ENCODE measurements at regions not wholly inside any gene's neighbourhood (a gene's known extent, or its start where the extent isn't known, plus 50 kb on each side); places are given as distances from the start of the nearest gene placed in this dataset.

DNA sequence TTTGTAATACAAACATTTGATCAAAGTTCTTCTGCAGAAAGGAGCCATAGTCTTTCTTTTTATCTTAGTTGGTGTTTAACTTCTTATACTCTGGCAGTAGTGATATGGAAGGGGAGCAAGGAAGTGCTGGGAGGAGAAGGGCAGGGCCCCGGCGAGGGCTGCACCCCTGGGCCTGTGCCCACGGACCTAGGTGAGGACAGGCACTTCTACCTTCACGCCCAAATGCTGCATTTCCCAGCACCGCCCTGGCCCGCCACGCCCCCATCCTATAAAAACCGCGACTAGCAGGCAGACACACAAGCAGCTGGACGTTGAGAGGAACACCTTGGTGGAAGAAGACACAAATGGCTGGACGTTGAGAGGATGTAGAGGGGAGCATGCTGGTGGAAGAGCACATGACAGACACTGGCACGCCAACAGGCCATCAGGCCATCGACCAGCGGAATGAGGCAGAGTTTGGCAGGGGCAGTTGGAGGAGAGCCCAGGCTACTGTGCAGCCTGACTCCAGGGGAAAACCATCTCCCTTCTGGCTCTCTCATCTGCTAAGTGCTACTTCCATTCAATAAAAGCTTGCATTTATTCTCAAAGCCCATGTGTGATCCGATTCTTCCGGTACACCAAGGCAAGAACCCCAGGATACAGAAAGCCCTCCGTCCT is 81.5 kb upstream of the C9orf72 start:
- H3K4me2 ChIP-seq (ENCODE audit: low read length) = no peak overlapping the region
- no peaks in the 10 kb centered on the region for H3K27me3 ChIP-seq (ENCODE audit: low read depth, low read length)

DNA sequence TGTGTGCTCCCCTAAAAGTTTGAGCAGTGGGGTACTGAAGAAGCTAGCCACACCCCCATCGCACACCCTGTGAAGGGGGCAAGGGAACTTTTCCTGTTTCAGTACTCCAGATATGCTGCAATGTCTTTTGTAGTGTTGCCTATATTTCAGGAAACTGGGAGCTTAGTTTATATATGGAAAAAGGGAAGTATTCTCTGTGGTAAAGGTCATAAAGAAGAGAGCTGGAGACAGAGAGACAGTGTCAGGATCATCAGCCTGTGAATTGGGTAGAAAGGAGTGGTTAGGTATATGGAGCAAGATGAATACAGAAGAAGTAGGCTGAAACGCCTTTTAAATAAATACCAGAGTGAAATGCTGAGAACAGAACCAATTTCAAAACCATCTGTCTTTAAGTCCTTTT is 82.2 kb upstream of the C9orf72 start:
- no peaks in the 10 kb centered on the region for H3K79me2 ChIP-seq (ENCODE audit: low read length)
- no peak overlapping the region for H3K27ac ChIP-seq (ENCODE audit: low read length)
- TF ChIP-seq EZH2phosphoT487 (IDR thresholded peaks at IDR 0.05; ENCODE audit: low read depth) = no peak
- TF ChIP-seq, protein P1, sequence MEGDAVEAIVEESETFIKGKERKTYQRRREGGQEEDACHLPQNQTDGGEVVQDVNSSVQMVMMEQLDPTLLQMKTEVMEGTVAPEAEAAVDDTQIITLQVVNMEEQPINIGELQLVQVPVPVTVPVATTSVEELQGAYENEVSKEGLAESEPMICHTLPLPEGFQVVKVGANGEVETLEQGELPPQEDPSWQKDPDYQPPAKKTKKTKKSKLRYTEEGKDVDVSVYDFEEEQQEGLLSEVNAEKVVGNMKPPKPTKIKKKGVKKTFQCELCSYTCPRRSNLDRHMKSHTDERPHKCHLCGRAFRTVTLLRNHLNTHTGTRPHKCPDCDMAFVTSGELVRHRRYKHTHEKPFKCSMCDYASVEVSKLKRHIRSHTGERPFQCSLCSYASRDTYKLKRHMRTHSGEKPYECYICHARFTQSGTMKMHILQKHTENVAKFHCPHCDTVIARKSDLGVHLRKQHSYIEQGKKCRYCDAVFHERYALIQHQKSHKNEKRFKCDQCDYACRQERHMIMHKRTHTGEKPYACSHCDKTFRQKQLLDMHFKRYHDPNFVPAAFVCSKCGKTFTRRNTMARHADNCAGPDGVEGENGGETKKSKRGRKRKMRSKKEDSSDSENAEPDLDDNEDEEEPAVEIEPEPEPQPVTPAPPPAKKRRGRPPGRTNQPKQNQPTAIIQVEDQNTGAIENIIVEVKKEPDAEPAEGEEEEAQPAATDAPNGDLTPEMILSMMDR (IDR thresholded peaks at IDR 0.05; ENCODE audit: low read depth, low read length) = no peak
- H2AFZ ChIP-seq (ENCODE audit: low read depth, low read length) = no peak overlapping the region
- H3K4me2 ChIP-seq (ENCODE audit: low read length) = no peak overlapping the region
- H3K9me3 ChIP-seq (ENCODE audit: insufficient read depth, low read length) = no peaks in the 10 kb centered on the region
- H3K4me1 ChIP-seq (ENCODE audit: low read length) = no peaks in the 10 kb centered on the region
- H3K36me3 ChIP-seq (replicated peaks; ENCODE audit: low read depth, low read length) = no peaks in the 10 kb centered on the region
- H3K4me3 ChIP-seq (ENCODE audit: low read length) = no peak overlapping the region
- H3K9ac ChIP-seq (ENCODE audit: low read length) = no peak overlapping the region
- H3K27me3 ChIP-seq (ENCODE audit: low read depth, low read length) = no peaks in the 10 kb centered on the region
- H4K20me1 ChIP-seq (ENCODE audit: insufficient read depth, low read length) = no peaks in the 10 kb centered on the region

More for the DNA sequence above, 81.5 kb upstream of the C9orf72 start:
- TF ChIP-seq, protein P1 (IDR thresholded peaks at IDR 0.05; ENCODE audit: low read depth, low read length) = no peak
- no peak overlapping the region for H3K4me3 ChIP-seq (ENCODE audit: low read length)
- no peaks in the 10 kb centered on the region for H3K79me2 ChIP-seq (ENCODE audit: low read length)
- H3K9me3 ChIP-seq (ENCODE audit: insufficient read depth, low read length) = no peaks in the 10 kb centered on the region
- no peaks in the 10 kb centered on the region for H4K20me1 ChIP-seq (ENCODE audit: insufficient read depth, low read length)
- H2AFZ ChIP-seq (ENCODE audit: low read depth, low read length) = no peak overlapping the region
- no peaks in the 10 kb centered on the region for H3K4me1 ChIP-seq (ENCODE audit: low read length)
- H3K36me3 ChIP-seq (replicated peaks; ENCODE audit: low read depth, low read length) = no peaks in the 10 kb centered on the region
- H3K27ac ChIP-seq (ENCODE audit: low read length) = no peak overlapping the region
- H3K9ac ChIP-seq (ENCODE audit: low read length) = no peak overlapping the region

DNA sequence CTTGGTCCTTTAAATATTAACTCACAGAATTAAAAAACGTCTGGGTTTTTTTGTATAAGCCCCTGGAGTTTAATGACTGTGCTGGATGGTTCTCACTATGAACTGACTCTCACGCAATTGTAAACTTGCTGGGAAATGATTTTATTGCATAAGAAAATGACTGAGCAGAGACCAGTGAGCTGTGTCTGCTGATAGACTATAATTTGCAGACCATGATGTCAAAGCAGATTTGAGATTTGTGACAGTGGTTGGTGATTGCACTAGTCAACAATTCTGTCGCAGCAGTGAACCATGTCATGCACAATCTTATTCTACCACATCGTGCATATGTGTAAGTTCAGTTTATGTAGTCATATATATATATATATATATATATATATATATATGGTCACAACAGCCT is 85.7 kb upstream of the C9orf72 start:
- H3K79me2 ChIP-seq (ENCODE audit: low read length) = no peaks in the 10 kb centered on the region
- no peaks in the 10 kb centered on the region for H3K4me1 ChIP-seq (ENCODE audit: low read length)
- no peaks in the 10 kb centered on the region for H3K27me3 ChIP-seq (ENCODE audit: low read depth, low read length)
- H3K9ac ChIP-seq (ENCODE audit: low read length) = no peak overlapping the region
- no peak overlapping the region for H3K4me2 ChIP-seq (ENCODE audit: low read length)
- H4K20me1 ChIP-seq (ENCODE audit: insufficient read depth, low read length) = no peaks in the 10 kb centered on the region
- H3K9me3 ChIP-seq (ENCODE audit: insufficient read depth, low read length) = no peaks in the 10 kb centered on the region
- H3K36me3 ChIP-seq (replicated peaks; ENCODE audit: low read depth, low read length) = no peaks in the 10 kb centered on the region
- no peak overlapping the region for H3K4me3 ChIP-seq (ENCODE audit: low read length)
- no peak overlapping the region for H3K27ac ChIP-seq (ENCODE audit: low read length)
- H2AFZ ChIP-seq (ENCODE audit: low read depth, low read length) = no peak overlapping the region
- TF ChIP-seq, protein P1 (IDR thresholded peaks at IDR 0.05; ENCODE audit: low read depth, low read length) = no peak
- no peak for TF ChIP-seq EZH2phosphoT487 (IDR thresholded peaks at IDR 0.05; ENCODE audit: low read depth)

DNA sequence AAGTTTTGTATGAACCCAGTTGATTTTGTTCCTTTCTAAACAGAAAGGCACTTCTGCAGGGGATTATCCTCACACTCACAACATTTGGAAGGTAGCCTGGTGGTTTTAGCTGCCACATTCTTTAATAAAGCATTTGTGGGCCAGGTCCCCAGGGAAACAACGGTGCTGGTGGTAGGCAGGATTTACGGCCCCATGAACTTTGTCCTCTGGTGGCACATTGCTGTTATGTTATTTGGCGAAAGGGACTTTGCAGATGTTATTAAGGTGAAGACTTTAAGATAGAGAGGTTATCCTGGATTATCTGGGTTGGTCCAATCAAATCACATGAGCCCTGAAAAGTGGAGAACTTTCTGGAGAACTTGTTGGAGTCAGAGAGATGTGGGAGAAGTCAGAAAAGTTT is 86.3 kb upstream of the C9orf72 start:
- Histone ChIP-seq H3K27me3 (ENCODE audit: low read depth, low read length) (no peaks in the 10 kb centered on the region), H4K20me1 (ENCODE audit: insufficient read depth, low read length) (no peaks in the 10 kb centered on the region), H3K9me3 (ENCODE audit: insufficient read depth, low read length) (no peaks in the 10 kb centered on the region), H2AFZ (ENCODE audit: low read depth, low read length) (no peak overlapping the region), H3K27ac (ENCODE audit: low read length) (no peak overlapping the region), H3K9ac (ENCODE audit: low read length) (no peak overlapping the region), H3K4me2 (ENCODE audit: low read length) (no peak overlapping the region), H3K4me1 (ENCODE audit: low read length) (no peaks in the 10 kb centered on the region), H3K36me3 (replicated peaks; ENCODE audit: low read depth, low read length) (no peaks in the 10 kb centered on the region), H3K4me3 (ENCODE audit: low read length) (no peak overlapping the region), H3K79me2 (ENCODE audit: low read length) (no peaks in the 10 kb centered on the region)
- no peak for TF ChIP-seq EZH2phosphoT487 (IDR thresholded peaks at IDR 0.05; ENCODE audit: low read depth)
- TF ChIP-seq, protein P1 (IDR thresholded peaks at IDR 0.05; ENCODE audit: low read depth, low read length) = no peak
